H1 (cell line): ENCODE measurements at regions not wholly inside any gene's neighbourhood (a gene's known extent, or its start where the extent isn't known, plus 50 kb on each side); places are given as distances from the start of the nearest gene placed in this dataset.

Experiments used
- EP300 ChIP-seq, 2 experiments: IDR thresholded peaks; 1 replicate in 1 of 2; 2 replicates in 1 of 2; pipeline ENCODE4 v1.6.1; 2011 to 2012; ENCODE audit warnings: low read depth in 2 of 2, low read length in 2 of 2, mild to moderate bottlenecking in 2 of 2, borderline replicate concordance in 1 of 2, inconsistent platforms in 1 of 2, moderate library complexity in 1 of 2
- POLR2AphosphoS5 ChIP-seq: IDR thresholded peaks from 2 replicates; pipeline ENCODE4 v1.6.1; 2011; ENCODE audit warnings: low read depth, low read length
- SIN3A ChIP-seq, 2 experiments: IDR thresholded peaks in 1 of 2; conservative IDR thresholded peaks in 1 of 2; 2 replicates each; pipeline ENCODE4 v1.6.1; 2011 to 2012; ENCODE audit warnings: low read length in 2 of 2, improper control_type of control experiment in 1 of 2, low read depth in 1 of 2, mild to moderate bottlenecking in 1 of 2
- SP4 ChIP-seq: IDR thresholded peaks from 2 replicates; pipeline ENCODE4 v1.6.1; 2012; ENCODE audit warnings: low read length, inconsistent platforms
- SUZ12 ChIP-seq: fragments of 200-600 bp; sonication (generic); IDR thresholded peaks from 2 replicates; pipeline ENCODE4 v1.6.1; 2012; ENCODE audit warnings: mild to moderate bottlenecking, inconsistent platforms, low read length, moderate library complexity, mixed read lengths
- TF ChIP-seq, protein P1 (sequence below): IDR thresholded peaks from 2 replicates; pipeline ENCODE4 v1.6.1; 2011; ENCODE audit warnings: low read depth, mild to moderate bottlenecking, low read length; ENCODE audit not compliant: insufficient read depth

DNA sequence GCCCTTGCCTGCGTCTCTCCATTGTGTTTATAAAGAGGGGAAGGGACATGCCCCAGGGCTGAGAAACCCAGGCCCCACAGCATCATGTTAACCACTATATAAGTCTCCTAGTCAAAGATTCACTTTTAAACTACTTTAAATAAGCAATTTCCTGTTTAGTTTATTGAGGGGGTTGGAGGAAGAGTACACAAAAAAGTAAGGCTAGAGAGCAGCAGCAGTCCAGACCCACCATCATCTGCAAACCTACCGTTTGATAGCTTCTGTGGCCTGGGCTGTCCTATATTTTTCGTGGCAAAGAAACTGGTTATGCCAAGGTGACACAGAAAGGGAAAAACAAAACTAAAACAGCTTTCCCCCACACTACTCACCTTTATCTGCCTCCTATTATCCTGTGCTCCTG is 646.1 kb downstream of the IRS1 start (continued):
- TF ChIP-seq EP300 (IDR thresholded peaks at IDR 0.05; ENCODE audit: borderline replicate concordance in 1 of 2, low read depth in 2 of 2, low read length in 2 of 2) (no peak), SUZ12 (no peak), SP4 (no peak), SIN3A (conservative IDR thresholded peaks at IDR 0.05 in 1 of 2, IDR thresholded peaks at IDR 0.05 in 1 of 2; ENCODE audit: low read depth in 1 of 2, low read length in 2 of 2) (no peak), POLR2AphosphoS5 (no peak)
- TF ChIP-seq, protein P1, sequence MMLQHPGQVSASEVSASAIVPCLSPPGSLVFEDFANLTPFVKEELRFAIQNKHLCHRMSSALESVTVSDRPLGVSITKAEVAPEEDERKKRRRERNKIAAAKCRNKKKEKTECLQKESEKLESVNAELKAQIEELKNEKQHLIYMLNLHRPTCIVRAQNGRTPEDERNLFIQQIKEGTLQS, result no peak
